ENCODE measurements at regions not wholly inside any gene's neighbourhood (a gene's known extent, or its start where the extent isn't known, plus 50 kb on each side); places are given as distances from the start of the nearest gene placed in this dataset.
A peak's percentile ranks its signal among the peaks of the same experiment; 100 is the strongest.
"Not testable (repeated sequence)": the region's sequence is repeated elsewhere in the genome, so short reads cannot be mapped to it uniquely, and the experiment has no call there.

DNA sequence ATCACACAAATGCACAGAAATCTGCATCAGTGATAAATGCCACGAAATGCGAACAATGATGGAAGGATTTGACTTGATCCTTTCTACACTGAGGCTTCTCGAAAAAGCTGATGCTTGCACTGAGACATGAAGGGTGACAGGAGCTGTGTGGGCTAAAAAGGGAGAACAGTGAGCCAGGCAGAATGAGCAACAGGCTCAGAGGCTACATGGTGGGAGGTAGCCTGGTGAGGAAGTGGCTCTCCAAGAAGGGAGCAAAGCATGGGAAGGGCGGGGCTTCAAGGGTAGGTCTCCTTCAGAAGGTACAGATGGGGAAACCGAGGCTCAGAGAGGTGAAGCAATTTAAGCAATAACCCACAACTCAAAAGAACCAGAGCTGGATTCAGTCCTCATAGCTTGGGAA lies 82.4 kb downstream of the TRIM43 start:
- intact Hi-C loops (cut with DNase I): no loop called here
- no peaks in the 10 kb centered on the region for H3K27me3 ChIP-seq
- H3K9me3 ChIP-seq: no peaks in the 10 kb centered on the region
- WGBS, 2 donors: 67 to 79% methylated on average over 5 of the region's 5 CpGs
- H3K36me3 ChIP-seq (replicated peaks in 1 of 2; ENCODE audit: insufficient read depth in 1 of 2, low read depth in 2 of 2): no peaks in the 10 kb centered on the region
- TF ChIP-seq, protein P1, sequence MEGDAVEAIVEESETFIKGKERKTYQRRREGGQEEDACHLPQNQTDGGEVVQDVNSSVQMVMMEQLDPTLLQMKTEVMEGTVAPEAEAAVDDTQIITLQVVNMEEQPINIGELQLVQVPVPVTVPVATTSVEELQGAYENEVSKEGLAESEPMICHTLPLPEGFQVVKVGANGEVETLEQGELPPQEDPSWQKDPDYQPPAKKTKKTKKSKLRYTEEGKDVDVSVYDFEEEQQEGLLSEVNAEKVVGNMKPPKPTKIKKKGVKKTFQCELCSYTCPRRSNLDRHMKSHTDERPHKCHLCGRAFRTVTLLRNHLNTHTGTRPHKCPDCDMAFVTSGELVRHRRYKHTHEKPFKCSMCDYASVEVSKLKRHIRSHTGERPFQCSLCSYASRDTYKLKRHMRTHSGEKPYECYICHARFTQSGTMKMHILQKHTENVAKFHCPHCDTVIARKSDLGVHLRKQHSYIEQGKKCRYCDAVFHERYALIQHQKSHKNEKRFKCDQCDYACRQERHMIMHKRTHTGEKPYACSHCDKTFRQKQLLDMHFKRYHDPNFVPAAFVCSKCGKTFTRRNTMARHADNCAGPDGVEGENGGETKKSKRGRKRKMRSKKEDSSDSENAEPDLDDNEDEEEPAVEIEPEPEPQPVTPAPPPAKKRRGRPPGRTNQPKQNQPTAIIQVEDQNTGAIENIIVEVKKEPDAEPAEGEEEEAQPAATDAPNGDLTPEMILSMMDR (IDR thresholded peaks at IDR 0.05): no peak
- no peak for TF ChIP-seq POLR2A (IDR thresholded peaks at IDR 0.05)
- no peak overlapping the region for H3K4me3 ChIP-seq
- no peaks in the 10 kb centered on the region for H3K4me1 ChIP-seq
- H3K27ac ChIP-seq: no peak overlapping the region
- ATAC-seq (no peak), DNase-seq (no peak)

DNA sequence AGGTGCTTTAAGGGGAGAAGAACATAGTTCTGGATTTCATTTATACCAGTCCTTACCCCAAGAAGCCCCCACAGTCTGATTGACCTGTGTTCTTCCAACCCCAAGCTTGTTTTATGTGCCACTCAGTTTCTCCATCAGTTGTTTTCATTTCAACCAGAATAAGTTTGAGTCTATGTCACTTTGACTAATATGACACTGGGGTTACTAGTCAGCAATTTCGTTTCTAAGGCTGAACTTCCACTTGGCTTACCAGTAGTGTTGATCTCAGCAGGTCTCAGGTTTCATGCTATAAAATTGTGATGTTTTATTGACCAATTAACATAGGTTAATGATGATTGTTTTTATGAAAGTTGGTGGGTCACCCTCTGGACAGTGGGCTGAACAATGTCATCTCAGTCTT lies 84.8 kb downstream of the TRIM43 start:
- H3K27me3 ChIP-seq; H3K9me3 ChIP-seq; H3K36me3 ChIP-seq (replicated peaks in 1 of 2; ENCODE audit: insufficient read depth in 1 of 2, low read depth in 2 of 2); H3K4me1 ChIP-seq; ATAC-seq; intact Hi-C loops (cut with DNase I); DNase-seq; H3K4me3 ChIP-seq; H3K27ac ChIP-seq: not testable (repeated sequence)
- WGBS, 2 donors: 43 to 70% methylated on average over 1 of the region's 1 CpG

DNA sequence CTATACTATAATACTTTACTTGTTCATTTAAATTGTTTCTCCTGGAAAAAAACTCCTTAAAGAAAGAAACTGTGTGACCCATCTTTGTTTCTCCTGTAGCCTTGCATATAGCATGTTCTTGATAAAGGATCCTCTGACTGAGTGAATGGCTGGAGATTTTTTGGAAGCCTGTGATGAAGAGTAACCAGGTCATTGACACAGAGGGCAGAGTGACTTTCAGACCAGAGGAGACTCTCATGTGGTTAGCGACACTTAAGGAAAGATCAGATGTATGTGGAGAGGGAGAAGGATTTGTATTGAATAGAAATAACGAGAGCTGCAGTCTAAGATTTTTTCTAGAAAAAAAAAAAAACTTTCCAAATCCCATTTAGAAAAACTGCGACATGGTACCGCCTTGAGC lies 85.5 kb downstream of the TRIM43 start:
- H3K27ac ChIP-seq: no peak overlapping the region
- H3K4me1 ChIP-seq: peaks cover 4% of the 10 kb centered on the region
- no peaks in the 10 kb centered on the region for H3K36me3 ChIP-seq (replicated peaks in 1 of 2; ENCODE audit: insufficient read depth in 1 of 2, low read depth in 2 of 2)
- DNase-seq: no peak
- intact Hi-C loops (cut with DNase I): no loop called here
- H3K9me3 ChIP-seq: no peaks in the 10 kb centered on the region
- no peak for TF ChIP-seq POLR2A (IDR thresholded peaks at IDR 0.05)
- TF ChIP-seq, protein P1 (IDR thresholded peaks at IDR 0.05): no peak
- no peak overlapping the region for H3K4me3 ChIP-seq
- ATAC-seq: no peak
- no peaks in the 10 kb centered on the region for H3K27me3 ChIP-seq
- WGBS, 2 donors: 56 to 59% methylated on average over 4 of the region's 4 CpGs

DNA sequence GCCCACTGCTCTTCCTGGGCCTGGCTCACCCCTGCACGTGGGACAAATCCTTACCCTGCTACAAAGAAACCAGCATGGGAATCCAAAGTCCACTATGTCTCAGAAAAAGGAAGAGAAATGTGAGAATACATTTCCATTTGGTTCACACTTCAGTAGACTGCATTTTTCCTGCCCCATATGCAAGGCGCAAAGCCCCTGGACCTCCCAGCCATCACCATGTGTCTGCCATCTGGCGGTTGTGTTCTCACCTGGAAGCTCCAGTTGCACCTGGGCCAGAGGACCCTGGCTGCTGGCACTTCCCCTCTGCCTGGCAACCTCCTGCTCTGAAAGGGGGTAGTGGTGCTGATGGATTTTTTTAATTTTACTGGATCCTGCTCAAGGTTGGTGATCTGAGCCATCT lies 86.0 kb downstream of the TRIM43 start:
- DNase-seq; H3K27ac ChIP-seq; H3K36me3 ChIP-seq (replicated peaks in 1 of 2; ENCODE audit: insufficient read depth in 1 of 2, low read depth in 2 of 2); ATAC-seq; H3K4me3 ChIP-seq; H3K27me3 ChIP-seq; intact Hi-C loops (cut with DNase I); H3K9me3 ChIP-seq; H3K4me1 ChIP-seq: not testable (repeated sequence)
- WGBS, 2 donors: 56 to 63% methylated on average over 3 of the region's 3 CpGs

DNA sequence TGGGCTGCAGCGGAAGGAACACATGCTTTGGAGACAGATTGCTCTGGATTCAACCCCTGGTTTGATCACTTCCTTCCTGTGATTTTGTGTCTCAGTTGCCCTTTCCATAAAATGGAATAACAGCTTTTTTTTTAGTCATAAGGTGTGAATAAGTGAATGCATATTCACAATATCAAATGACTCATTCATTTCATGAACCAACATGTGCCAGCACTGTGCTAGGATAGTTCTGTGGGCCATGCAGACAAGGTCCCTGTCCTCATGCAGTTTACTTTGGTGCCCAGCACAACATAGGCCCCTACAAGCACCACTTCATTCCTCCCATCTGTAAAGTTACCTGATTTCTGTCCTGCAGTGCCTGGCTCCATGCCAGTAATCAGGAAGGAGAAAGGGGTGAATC lies 89.4 kb downstream of the TRIM43 start:
- DNase-seq; H3K4me3 ChIP-seq; H3K27ac ChIP-seq; H3K36me3 ChIP-seq (replicated peaks in 1 of 2; ENCODE audit: insufficient read depth in 1 of 2, low read depth in 2 of 2); intact Hi-C loops (cut with DNase I); H3K27me3 ChIP-seq; ATAC-seq; H3K9me3 ChIP-seq: not testable (repeated sequence)
- WGBS, 2 donors: 80 to 87% methylated on average over 1 of the region's 1 CpG
- peaks cover 12% of the 10 kb centered on the region for H3K4me1 ChIP-seq

DNA sequence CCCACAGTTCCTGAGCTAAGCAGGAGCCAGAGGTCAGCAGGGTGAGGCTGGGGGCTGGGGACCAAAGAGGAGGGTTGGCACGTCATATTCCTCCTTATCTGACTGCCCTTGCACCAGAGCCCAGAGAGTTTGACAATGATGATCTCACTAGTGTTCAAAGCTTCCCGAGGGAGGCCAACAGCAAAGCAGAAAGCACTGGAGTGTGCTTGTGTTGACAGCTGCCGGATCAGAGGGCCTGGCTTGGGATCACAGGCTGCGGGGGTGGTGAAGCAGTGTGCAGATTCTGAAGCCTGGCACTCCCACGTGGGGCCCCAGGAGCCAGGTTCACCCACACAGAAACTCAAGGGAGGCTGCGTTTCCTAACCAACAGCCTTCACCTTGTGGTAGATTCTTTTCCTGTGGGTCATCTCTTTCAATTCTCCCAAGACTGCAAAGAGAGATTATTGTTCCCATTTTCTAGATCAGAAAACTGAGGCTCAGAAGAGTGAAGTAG lies 89.8 kb downstream of the TRIM43 start:
- H3K27ac ChIP-seq; H3K27me3 ChIP-seq; DNase-seq; H3K36me3 ChIP-seq (replicated peaks in 1 of 2; ENCODE audit: insufficient read depth in 1 of 2, low read depth in 2 of 2); H3K9me3 ChIP-seq; H3K4me3 ChIP-seq; intact Hi-C loops (cut with DNase I): not testable (repeated sequence)
- WGBS, 2 donors: 41 to 46% methylated on average over 6 of the region's 6 CpGs
- peaks cover 12% of the 10 kb centered on the region for H3K4me1 ChIP-seq
- ATAC-seq: peak; percentile 55

DNA sequence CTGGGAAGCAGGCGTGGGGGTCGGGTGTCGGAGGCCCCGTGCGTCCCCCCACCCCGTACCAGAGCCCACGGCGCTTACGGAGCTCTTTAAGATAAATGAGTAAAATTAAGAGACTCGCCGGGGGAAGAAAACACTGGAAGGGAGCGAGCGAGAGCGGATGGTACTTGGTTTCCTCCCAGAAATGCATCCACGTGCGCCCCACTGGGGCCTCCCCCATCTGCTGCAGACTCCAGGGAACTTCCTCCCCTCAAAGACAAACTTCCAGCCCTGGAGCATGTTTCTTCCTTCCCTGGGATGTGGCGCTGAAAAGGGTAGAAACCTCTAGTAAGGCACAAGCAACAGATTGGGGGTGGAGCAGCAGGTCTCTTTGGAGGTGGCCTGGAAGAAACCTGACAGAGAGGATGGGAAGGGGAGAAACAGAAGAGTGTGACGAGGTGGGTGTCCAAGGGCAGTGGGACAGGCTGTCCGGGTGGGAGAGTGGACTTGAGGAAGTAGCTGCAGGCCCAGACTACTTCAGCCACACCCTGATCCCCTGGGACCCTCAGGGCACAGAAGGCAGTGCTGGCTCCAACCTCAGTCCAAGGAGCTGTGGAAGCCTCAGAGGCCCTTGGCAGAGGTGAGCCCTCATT lies 91.2 kb downstream of the TRIM43 start:
- peaks cover 12% of the 10 kb centered on the region for H3K4me1 ChIP-seq
- 10 to 12% methylated on average over 19 of the region's 19 CpGs for WGBS, 2 donors
- ATAC-seq; H3K27ac ChIP-seq; H3K9me3 ChIP-seq; DNase-seq; H3K27me3 ChIP-seq; intact Hi-C loops (cut with DNase I); H3K36me3 ChIP-seq (replicated peaks in 1 of 2; ENCODE audit: insufficient read depth in 1 of 2, low read depth in 2 of 2); H3K4me3 ChIP-seq: not testable (repeated sequence)
